Inferior parietal cortex (tissue), 1 donor: ENCODE measurements at regions not wholly inside any gene's neighbourhood (a gene's known extent, or its start where the extent isn't known, plus 50 kb on each side); places are given as distances from the start of the nearest gene placed in this dataset.

ENCODE experiments used
- DNase-seq: peaks from one replicate; pipeline ENCODE4 v3.0.0-alpha.2; 2016; ENCODE audit errors: extremely low spot score

DNA sequence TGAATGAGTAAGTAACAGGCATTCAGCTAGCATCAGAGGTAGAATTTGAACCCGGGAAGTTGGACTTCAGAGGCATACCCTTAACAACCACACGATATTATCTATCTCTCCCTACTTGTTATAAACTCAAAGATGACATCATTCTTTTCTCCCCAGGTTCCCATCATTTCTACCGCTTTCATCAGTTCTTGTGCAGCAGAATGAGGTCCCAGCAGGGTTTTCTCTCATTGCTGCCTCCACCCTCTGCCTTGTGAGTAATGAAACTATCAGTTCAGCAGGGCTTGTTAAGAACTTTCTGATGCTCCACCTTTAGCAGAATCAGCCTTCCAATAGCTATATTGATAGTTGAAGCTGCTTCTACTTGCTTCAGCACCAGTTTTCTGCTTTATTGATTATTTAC lies 487.5 kb upstream of the KCNMB2 start:
- DNase-seq = no peak

DNA sequence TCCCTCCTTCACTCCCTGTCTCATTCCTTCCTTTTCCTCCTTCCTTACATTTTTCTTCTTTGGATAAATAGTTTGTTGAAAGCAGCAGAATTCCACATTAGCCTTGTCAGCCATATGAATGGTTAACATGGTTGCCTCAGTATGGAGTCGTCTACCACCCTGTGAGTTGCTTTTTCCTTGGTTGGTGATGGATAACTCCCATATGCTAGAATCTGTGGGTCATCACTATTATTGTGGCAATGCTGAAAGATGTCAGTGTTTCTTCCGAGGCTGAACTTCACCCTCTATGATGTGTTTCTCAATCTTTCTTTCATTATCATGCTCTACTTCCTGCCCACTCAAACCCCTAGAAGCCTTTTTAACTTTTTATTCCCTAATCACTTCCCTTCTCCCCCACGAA lies 481.8 kb upstream of the KCNMB2 start:
- no peak for DNase-seq

DNA sequence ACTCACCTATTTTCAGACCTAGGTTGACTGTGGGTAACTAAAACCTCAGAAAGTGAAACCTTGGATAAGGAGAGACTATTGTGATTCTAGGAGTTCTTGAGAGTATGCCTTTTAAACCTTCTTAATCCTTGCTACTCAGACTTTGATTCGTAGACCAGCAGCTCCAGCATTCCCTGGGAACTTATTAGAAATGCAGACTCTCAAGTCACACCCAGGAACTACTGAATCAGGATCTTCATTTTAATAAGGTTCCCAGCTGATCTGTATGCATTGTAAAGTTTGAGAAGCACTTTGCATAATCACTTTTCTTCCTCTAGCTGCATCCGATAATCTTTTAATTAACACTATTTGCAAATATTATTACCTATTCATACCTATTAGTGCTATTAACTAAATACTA lies 480.3 kb upstream of the KCNMB2 start:
- DNase-seq = no peak

DNA sequence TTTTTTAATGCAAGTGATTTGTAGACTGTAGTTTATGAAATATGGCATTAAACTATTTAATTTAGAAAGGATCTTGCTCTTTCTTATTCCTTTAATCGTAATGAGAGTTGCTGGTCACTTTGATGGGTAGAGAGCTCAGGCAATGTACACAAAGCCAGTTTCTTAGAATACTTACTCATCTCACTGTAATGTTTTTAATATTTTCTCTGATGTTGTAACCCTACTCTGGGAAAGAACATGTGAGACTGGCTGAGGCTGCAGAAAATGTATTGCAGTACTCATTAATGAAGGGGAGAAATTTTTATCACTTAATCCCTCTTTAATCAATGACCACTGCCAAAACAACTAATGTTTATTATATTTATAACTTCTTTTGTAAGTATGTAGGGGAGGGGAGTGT lies 479.4 kb upstream of the KCNMB2 start:
- DNase-seq = no peak

DNA sequence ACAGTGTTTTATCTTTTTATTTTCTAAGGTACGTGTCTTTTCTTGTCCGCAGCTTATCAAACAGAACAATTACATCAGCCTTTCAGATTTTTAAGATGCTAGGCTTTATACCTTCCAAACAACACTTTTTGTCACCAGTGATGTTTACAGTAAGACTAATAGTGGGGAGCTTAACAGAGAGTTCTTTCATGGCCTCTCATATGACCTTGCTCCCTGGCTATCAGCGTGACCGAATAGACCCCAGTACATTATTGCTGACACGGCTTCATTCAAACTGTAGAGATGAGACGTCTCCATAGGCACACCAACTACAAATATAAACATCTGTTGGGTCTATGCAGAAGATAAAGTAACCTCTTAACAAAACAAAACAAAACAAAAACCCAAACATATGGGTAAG lies 477.6 kb upstream of the KCNMB2 start:
- no peak for DNase-seq

DNA sequence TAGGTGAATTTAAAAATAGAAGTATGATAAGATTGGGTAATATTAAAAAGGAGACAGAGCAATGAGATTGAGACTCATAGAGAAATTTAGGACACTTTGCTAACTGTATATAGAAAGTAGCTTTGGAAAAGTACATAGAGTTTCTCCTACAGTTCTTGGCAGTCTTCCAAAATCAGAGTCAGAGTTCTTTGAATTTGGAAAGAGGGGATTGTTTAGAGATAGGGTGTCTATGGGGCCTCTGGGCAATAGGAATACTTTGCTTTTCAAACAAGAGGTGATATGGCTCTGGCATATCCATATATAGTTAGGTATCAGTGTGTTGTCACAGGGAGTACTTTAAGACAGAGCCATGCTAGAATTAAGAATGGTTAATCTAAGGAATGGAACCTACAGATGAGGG lies 477.1 kb upstream of the KCNMB2 start:
- no peak for DNase-seq

DNA sequence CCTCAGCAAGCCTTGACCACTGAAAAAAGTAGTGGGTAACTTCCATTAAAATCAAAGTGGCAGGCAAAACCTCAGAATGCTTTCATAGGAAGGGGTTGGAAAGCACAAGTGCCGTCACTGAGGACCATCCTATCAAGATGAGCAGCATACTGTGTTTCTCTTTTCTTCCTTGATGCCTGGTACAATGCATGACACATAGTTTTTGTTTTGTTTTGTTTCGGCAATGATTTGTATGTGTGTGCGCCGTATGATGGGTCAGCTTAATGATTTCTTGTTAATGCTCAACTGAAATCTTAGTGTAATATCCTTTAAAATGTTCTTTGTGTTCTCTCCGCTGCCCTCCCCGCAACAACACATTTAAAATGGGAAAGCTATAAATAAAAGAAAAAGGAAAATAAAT lies 476.4 kb upstream of the KCNMB2 start:
- DNase-seq = no peak

DNA sequence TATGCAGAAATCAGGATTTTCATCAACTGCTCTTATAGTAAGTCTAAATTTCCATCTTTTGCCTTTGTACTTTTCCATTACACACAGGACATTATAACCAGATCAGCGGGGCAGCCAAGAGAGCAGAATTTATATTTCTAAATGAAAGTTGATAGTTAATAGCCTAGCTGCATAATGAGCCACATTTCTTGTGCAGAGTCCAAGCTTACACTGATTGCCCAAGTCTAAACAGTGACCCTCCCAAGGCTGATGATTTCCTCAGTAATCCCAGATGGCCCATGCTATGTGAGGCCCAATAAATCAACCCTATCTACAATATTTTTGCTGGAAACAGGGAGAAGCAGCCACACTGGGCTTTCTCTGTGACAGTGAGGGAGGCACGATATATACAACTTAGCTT lies 475.8 kb upstream of the KCNMB2 start:
- DNase-seq = no peak

DNA sequence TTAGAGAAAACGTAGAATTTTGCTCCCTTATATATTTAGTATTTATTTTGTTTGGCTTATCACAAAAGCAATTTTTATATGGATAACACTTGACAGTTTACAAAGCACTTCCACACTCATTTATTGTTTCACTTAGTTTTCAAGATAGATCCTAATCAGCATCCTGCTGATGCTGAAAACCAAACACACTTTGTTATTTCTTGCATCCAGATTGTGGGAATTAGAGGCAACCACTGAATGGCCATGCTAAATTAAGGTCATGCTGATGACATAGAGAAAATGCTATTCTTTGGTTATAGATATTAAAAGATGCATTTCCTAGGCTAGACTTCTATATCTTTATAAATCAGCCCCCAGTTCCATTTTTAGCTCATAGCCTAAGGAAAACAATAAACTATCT lies 474.1 kb upstream of the KCNMB2 start:
- no peak for DNase-seq

DNA sequence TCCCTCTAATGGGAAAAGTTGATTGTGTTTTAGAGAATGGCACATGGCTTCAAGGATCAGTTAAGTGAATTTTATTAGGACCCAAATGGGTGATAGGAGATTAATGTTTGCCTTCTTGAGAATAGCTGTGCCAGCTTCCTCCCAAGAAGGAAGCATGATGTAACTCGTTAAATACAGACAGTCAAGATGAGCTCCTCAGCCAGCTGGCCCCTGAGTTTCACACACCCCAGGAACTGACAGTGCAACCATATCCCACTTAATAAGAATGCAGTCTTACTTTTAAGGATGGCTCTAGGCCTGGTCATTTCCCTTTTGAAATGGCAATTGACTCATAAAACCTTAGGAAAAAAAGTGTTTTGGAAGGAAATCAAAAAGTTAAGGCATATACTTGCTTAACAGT lies 472.8 kb upstream of the KCNMB2 start:
- DNase-seq = no peak

DNA sequence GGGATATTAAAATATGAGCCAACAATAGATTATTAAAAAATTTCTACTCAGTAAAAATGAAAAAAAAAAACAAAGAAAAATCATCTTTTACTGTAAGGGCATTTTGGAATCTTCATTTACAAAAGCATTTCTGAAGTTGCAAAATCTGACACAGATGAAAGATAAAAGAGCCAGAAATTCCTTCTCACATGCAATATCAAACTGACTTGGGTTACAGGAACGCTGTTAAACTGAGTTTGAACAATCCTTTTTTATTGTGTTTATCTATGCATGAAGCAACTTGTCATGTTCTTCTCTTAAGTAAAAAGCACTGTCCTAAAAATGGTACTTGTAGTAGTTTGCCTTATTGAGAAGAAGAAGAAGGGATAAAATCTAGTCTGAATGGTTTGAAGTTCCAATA lies 468.5 kb upstream of the KCNMB2 start:
- DNase-seq = no peak

DNA sequence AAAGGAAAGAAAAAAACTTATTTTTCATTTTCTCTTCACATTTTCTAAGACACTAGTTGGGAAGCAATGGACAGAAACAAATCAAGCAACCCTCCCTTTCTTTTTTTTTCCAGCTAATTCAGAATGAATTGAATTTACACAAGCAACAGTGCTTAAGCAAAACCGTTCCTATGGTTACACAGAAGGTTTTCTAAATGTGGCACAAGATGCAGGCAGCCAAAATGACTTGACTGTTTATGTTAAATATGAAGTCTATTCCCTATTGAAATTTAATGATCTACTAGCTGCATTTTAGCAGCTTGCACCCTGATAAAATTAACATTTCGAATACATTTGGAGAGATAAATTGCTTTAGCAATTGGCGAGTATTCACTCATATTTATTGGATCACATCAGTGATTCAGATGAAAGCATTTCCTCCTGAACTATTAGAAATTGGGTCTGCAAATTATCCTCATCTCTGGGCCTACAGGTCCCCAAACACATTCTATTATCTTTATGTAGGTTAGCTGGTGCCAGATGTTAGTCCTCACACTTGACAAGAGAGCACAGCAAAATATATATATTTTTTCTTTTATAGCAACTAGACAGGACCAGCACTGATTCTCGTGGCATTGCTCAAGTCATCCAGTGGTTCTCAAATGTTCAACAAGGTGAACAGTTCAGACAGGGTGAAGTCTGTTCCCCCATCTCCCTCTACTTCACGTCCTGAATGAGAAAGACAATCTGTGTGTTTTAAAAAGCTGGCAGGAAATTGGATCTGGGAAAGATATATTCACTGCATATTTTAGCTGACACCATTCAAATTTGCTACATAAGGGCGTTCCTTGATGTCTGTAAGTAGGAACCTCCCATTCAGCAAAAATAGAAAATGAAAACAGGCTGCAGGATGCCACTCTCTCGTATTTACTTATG lies 463.6 kb upstream of the KCNMB2 start:
- DNase-seq = peak; percentile 44

DNA sequence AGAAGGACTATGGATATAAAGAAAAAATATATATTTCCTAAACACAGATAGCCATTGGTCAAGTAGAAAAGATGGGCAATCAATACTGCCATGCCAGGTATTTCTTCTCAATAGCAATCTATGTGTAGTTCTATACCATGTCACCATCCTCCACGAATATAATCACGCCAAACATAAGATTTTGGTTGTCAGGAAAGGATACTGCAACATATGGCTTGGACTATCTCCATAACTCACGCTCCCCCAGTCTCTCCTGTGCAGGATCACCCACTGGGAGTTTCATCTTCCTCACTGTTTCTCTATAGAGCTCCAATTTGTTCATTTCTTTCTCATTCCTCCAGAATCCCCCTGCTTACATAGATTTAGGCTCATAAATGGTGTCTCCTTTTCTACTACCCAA lies 462.9 kb upstream of the KCNMB2 start:
- peak; percentile 13 for DNase-seq

DNA sequence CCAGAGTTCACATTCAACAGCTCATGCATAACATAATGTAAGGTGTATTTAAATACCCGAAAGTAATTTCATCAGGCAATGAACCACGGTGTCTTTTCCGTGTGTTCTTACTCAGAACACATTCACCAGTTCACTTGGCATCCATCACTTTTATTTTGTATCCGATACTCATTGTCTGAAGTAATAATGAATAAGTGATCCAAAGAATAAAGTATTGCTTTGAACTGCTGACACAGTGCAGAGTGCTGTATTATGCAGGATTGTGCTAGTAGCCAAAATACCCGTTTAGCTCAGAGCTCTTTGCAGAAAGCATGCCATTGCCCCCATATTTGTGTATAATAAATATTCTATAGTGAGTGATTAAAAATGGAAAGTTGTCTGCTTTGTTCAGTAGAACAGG lies 460.9 kb upstream of the KCNMB2 start:
- no peak for DNase-seq

DNA sequence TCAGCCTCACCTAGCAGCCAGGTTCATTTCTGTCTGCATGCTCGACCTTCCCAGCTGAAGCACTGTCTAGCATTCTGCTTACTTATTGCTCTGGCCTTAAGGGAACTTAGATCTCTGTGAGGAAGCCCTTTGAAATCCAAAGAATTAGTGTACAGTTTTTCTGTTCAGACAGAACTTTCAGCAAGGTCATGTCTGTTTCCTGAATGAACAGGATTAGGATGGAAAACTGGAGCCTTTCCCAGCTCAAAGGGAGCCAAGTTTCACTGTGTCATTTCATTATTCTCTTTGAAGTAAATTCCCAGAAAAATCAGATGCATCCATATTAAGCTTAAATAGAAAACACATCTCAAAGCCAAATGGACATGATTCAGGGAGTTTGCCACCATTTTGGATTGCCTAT lies 457.3 kb upstream of the KCNMB2 start:
- no peak for DNase-seq

DNA sequence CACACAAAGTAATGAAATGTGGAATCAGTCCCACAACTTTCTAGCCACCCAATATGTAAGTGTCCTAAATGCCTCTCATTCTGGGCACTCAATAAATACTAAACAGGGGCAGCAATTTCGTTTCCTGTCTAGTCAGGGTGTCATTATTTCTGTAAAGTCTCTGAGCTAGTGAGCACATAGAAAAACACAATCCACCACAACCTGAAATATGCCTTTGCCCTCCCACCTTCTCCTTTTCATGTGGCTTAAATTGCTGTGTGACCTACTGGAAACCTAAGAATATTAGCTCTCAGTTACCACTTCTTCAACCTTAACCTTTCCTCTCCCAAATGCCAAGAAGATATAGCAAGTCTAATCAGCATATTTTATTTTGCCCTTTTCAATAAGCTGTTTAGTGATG lies 456.3 kb upstream of the KCNMB2 start:
- peak; percentile 4 for DNase-seq

DNA sequence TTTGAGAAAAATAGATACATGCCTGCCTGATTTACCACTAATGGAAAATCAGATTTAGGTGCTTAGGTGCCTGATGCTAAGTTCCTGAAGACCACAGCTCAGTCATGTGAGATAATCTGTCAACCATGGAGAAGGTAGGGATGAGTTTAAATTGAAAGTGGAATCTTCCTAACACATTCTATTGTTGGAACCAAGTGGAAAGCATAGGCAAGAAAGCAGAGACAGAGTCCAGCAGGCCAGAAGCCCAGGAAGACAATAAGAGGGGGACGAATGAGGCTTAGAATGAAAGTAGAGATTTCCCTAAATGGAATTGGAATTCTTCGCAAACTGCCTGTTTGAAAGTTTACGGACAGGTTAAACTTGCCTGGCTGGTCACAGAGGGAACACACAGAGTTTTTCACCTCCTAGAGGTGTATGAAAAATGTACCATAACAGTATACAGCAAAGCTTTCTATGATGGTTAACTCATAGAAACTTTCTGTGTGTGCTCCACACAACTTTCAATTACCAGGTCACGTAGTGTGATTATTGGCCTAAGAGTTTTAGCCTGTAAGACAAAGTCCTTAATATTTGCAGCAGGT lies 453.8 kb upstream of the KCNMB2 start:
- no peak for DNase-seq

DNA sequence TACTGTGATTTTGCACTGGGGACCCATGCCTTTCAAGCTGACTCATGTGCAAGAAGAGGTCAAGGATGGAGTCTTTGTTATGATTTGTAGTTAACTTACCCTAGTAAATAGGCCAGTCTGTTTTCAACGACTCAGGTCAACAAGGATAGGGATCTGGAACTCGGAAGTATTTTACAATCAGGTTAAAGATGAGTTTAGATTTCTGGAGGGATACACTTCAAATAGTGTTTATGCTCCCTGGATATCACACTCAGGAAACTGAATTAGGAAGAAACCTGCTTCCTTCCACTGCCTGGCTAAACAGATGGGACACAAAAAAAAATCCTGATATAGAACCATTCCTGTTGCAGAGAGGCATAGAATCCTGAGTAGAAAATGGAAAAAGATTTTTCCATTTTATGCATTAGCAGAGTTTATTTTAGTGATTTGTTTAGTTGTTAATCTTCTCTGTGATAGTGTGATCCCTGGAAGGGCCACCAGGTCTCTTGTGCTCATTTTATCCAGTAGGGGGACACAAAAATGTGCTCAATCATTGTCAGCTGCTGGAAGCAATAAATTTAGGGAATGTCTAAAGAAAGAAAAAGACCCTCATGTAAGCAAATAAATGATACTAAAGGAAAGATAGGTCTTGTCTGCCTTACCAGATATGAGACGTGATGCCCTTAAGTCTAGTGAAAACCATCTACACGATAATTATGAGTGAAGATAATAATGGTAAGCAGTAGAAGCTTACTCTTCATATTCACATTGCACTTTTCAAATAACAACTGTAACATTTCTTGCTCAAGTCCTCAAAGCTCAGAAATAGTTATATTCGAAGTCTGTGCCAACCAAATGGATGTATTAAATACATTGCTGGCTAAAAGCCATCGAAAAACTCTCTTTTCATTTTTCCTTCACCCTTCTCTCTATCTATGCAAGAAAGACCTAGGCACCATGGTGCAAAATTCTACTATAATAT lies 452.1 kb upstream of the KCNMB2 start:
- DNase-seq = no peak

DNA sequence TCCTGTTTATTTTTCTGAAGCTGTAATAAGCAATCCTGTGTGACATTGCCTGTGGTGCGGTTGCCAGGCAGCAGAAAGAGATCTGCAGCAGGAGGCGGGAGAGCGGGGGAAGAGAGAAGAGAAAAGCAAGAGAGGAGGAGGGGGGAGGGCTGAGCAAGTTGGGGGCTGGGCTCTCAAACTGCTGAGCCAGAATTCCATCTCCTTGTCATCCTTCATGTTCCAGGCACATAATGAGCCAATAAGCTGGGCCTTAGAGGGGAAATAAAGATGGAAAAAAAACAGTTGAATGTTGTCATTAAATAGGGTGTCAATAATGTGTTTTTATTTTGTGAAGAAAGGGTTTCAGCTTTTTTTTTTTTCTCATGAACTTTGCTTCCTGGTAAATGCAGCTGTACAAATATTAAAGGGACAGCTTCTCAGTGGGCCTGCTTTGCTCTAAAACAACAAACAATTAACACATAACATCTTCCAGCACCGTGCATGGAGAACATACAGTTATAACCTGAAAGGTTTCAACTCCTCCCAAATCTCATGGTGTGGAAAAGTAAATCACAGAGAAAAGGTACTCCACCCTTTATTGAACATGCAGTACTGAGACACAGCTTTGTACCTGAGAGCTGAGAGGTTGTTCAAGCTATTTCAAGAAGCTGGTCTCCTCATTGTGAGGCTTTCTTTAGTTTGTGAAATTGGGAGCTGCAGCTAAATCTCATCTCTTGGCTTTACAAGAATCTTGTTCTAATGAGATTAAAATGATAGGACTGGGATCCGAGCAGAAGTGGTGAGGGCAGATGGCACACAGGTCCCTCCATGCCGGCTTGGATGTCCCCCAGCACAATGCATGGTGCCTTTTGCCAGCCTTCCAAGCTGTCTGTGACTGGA lies 451.1 kb upstream of the KCNMB2 start:
- peak; percentile 74 for DNase-seq

DNA sequence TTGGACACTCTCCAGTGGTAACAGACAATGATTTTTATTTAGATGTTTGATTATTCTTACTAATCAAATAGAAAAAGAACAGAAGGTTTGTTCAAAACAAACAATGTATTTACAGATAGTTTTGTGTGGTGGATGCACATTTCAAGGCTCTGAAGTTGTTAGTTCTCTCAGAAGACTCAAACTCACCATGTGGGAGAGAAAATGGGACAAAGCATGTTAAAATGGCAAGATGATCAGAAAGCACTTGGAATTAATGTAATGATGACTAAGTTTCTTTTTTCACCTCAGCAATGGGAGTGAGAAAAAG lies 450.5 kb upstream of the KCNMB2 start:
- peak; percentile 67 for DNase-seq

DNA sequence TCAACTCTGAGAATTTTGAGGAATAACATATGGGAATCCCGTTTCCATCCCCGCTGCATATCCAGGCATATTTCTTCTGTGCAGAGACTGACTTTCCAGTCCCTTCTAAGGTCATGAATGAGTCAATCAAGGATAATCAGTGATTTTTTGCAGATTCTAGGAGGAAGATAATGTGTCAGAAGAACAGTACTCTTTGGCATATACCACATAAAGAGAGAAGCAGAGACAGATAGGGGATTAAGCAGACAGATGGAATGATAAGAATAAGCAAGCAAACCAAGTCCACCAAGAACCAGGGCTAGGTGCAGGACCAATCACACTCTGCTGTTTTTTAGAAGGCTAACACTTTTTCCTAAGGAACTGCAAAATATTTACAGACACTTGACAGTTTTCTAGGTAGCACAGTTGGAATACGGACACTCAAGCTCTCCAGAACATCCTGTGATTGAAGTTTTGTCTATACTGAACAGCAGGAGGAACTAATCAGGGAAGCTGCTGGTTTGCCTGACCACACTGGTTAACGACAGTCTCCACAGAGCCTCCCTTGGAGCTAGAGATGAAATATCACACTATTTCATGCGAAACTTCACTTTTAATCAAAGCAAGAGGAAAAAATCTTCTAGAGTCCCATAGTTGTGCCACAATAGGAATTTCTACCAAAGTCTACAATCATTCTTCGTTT lies 450.0 kb upstream of the KCNMB2 start:
- no peak for DNase-seq
